HepG2 (cell line): ENCODE measurements at regions not wholly inside any gene's neighbourhood (a gene's known extent, or its start where the extent isn't known, plus 50 kb on each side); places are given as distances from the start of the nearest gene placed in this dataset.
A peak's percentile ranks its signal among the peaks of the same experiment; 100 is the strongest.
"Not testable (repeated sequence)": the region's sequence is repeated elsewhere in the genome, so short reads cannot be mapped to it uniquely, and the experiment has no call there.

Experiments
- ATAC-seq: fragments of 200-7000 bp; cut with Tn5 transposase; 3 replicates; pipeline ENCODE4 v1.9.1; 2020; ENCODE audit warnings: mild to moderate bottlenecking, moderate library complexity
- BruUV-seq: library from RNA; stranded (reverse); fragments of 400-500 nt; replicated peaks from 2 replicates; lab custom pipeline; 2021; lab: Mats Ljungman, UMichigan
- CTCF ChIA-PET: fragments of 300-600 bp; formaldehyde crosslinking; extraction: SDS; loops from one replicate; lab custom pipeline; 2021; ENCODE audit warnings: low total read pairs, inconsistent platforms, low intra/inter-chr PET ratio; lab: Yijun Ruan, JAX
- POLR2A ChIA-PET: fragments of 350-600 bp; sonication (Branson Sonifier 250); formaldehyde crosslinking; loops from one replicate; lab custom pipeline; 2020; ENCODE audit warnings: antibody characterized with exemption, inconsistent platforms; lab: Yijun Ruan, JAX
- DNase-seq: peaks from one replicate; pipeline ENCODE4 v3.0.0-alpha.2; 2015; ENCODE audit warnings: low spot score
- FAIRE-seq: peaks from 3 replicates; lab custom pipeline; 2011; peaks lifted over from hg19 to GRCh38; lab: Jason Lieb, UNC
- H2AFZ ChIP-seq: one replicate; pipeline ENCODE4 v1.6.1; 2011; ENCODE audit warnings: low read length, inconsistent platforms
- H3K27ac ChIP-seq: fragments of 300-600 bp; 3 replicates; pipeline ENCODE4 v1.8.0; 2011; ENCODE audit warnings: mixed run types, mild to moderate bottlenecking, mixed read lengths, low read length, inconsistent platforms; ENCODE audit not compliant: insufficient read depth; ENCODE audit errors: extremely low read length
- H3K27me3 ChIP-seq, 2 experiments: fragments of 200-600 bp in 1 of 2; 2 replicates in 1 of 2; 3 replicates in 1 of 2; pipeline versions ENCODE4 v1.6.0 to v1.8.0; 2011; ENCODE audit warnings: low read length in 2 of 2, mild to moderate bottlenecking in 2 of 2, moderate library complexity in 2 of 2, inconsistent platforms in 1 of 2; ENCODE audit not compliant: insufficient read depth in 2 of 2, control insufficient read depth in 1 of 2
- H3K36me3 ChIP-seq, 2 experiments: fragments of 200-600 bp in 1 of 2; replicated peaks in 1 of 2; 2 replicates in 1 of 2; 3 replicates in 1 of 2; pipeline versions ENCODE4 v1.5.1 to v1.8.0; 2011; ENCODE audit warnings: low read length in 2 of 2, inconsistent platforms in 1 of 2; ENCODE audit not compliant: insufficient read depth in 2 of 2, control insufficient read depth in 1 of 2
- H3K4me1 ChIP-seq: 2 replicates; pipeline ENCODE4 v1.5.1; 2012; ENCODE audit warnings: low read length, inconsistent platforms; ENCODE audit not compliant: insufficient read depth
- H3K4me2 ChIP-seq: 2 replicates; pipeline ENCODE4 v1.6.0; 2011; ENCODE audit warnings: low read depth, low read length, inconsistent platforms
- H3K4me3 ChIP-seq, 3 experiments: fragments of 200-600 bp in 1 of 3; sonication (generic), shearing (Covaris generic) in 1 of 3; replicated peaks in 1 of 3; 2 replicates each; pipeline ENCODE4 v1.5.1; 2011 to 2016; ENCODE audit warnings: low read length in 3 of 3, inconsistent platforms in 2 of 3, low read depth in 2 of 3, mild to moderate bottlenecking in 2 of 3, control low read depth in 1 of 3, mixed read lengths in 1 of 3; ENCODE audit not compliant: insufficient read depth in 1 of 3
- H3K79me2 ChIP-seq: one replicate; pipeline ENCODE4 v1.6.1; 2011; ENCODE audit warnings: low read length, inconsistent platforms; ENCODE audit not compliant: insufficient read depth
- H3K9ac ChIP-seq: 2 replicates; pipeline ENCODE4 v1.6.0; 2011; ENCODE audit warnings: mild to moderate bottlenecking, low read depth, low read length, inconsistent platforms; ENCODE audit not compliant: insufficient read depth
- H3K9me3 ChIP-seq: 2 replicates; pipeline ENCODE4 v1.5.1; 2012; ENCODE audit warnings: mild to moderate bottlenecking, low read length
- H4K20me1 ChIP-seq: 2 replicates; pipeline ENCODE4 v1.6.0; 2011; ENCODE audit warnings: inconsistent platforms, mild to moderate bottlenecking, low read length, moderate library complexity; ENCODE audit not compliant: insufficient read depth
- ARNT ChIP-seq: fragments of 450-650 bp; IDR thresholded peaks from 2 replicates; pipeline ENCODE4 v1.6.1; 2017
- CTCF ChIP-seq: sonication (generic); formaldehyde crosslinking; IDR thresholded peaks from 2 replicates; pipeline ENCODE4 v1.5.0; 2020; ENCODE audit warnings: mild to moderate bottlenecking, missing genetic modification reagents, moderate library complexity
- FOXA1 ChIP-seq, 2 experiments: fragments of 450-650 bp in 1 of 2; sonication (generic) in 1 of 2; formaldehyde crosslinking in 1 of 2; IDR thresholded peaks; 2 replicates each; pipeline versions ENCODE4 v1.4.0 to v1.6.1; 2016 to 2020; ENCODE audit warnings: missing genetic modification reagents in 1 of 2
- FOXP1 ChIP-seq, 2 experiments: fragments of 450-650 bp in 1 of 2; IDR thresholded peaks; 2 replicates each; pipeline ENCODE4 v1.6.1; 2017 to 2018; ENCODE audit warnings: antibody characterized with exemption in 1 of 2
- LCORL ChIP-seq, 2 experiments: fragments of 450-650 bp in 1 of 2; sonication (generic) in 1 of 2; formaldehyde crosslinking in 1 of 2; IDR thresholded peaks; 2 replicates each; pipeline versions ENCODE4 v1.5.0 to v1.6.1; 2017 to 2020; ENCODE audit warnings: antibody characterized with exemption in 1 of 2, missing genetic modification reagents in 1 of 2
- RAD21 ChIP-seq: fragments of 450-650 bp; formaldehyde crosslinking; IDR thresholded peaks from 2 replicates; pipeline ENCODE4 v1.5.0; 2020; ENCODE audit warnings: mild to moderate bottlenecking
- SMC3 ChIP-seq: IDR thresholded peaks from 2 replicates; pipeline ENCODE4 v1.6.1; 2011; ENCODE audit warnings: low read length, improper control_type of control experiment
- STAG1 ChIP-seq: sonication (generic); formaldehyde crosslinking; IDR thresholded peaks from 2 replicates; pipeline ENCODE4 v1.4.0; 2020; ENCODE audit warnings: missing genetic modification reagents
- ZNF282 ChIP-seq: fragments of 450-650 bp; IDR thresholded peaks from 2 replicates; pipeline ENCODE4 v1.6.1; 2018; ENCODE audit not compliant: partially characterized antibody
- WGBS: methylation state at CpG from one replicate; pipeline ENCODE4 v1.1.6; 2017; ENCODE audit warnings: low lambda C conversion rate; 5-methylcytosine and 5-hydroxymethylcytosine counted together
- in situ Hi-C: cut with HindIII; loops from 2 replicates; pipeline ENCODE4 v1.10.0; 2017; ENCODE audit warnings: low pct_unique_long_range_greater_than_20kb; ENCODE audit not compliant: extremely low pct_ligation_motif_present
- intact Hi-C: fragments of 100-400 bp; cut with micrococcal nuclease; formaldehyde crosslinking; loops from one replicate; pipeline ENCODE4 v1.10.0; 2022; ENCODE audit not compliant: unreplicated experiment

DNA sequence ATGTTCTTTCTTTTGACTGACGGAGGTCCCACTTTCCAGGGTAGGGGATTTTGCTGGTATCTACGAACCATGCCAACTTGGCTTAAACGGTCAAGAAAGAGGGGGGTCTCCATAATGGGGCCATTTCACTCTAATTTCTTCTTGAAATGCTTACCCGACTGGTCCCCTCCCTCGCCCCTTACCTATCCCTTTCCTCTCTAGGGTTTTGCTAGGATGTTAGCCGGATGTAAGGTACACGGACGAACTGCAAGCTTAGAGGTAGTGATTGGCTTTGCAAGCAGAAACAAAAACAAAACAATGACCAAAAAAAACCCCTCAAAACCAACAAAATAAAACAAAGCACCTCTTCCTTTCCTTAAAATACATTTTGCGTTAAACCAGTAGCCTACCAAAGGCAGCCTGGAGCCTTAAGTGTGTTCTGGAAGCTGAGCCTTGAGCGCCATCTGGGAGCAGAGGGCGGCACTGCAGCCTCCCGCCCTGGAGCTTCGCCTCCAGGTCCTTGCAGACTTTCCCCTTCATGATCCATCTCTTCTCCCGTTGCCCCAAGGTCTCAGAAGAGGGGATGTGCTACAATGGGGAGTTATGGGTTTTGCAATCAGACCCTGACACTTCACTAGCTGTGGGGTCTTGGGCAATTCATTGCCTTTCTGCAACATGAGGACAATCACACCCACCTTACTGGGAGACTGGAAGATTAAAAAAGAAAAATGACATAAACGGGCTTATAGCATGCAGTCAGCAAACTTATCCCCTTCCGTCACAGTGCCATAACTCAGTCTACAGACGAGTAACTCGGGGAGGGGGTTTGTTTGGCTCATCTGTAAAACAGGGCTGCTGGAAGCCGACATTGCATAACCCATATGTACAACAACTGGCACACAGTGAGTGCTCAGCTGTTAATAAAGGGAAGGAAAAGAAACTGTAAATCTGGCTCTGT is 125.9 kb upstream of the RRN3 start:
- H3K36me3 ChIP-seq; BruUV-seq; CTCF ChIA-PET; H3K27me3 ChIP-seq; H3K9ac ChIP-seq; H3K4me3 ChIP-seq; in situ Hi-C loops; H4K20me1 ChIP-seq; H3K4me2 ChIP-seq; H3K27ac ChIP-seq; H3K4me1 ChIP-seq; H3K79me2 ChIP-seq; POLR2A ChIA-PET; H2AFZ ChIP-seq; intact Hi-C loops; H3K9me3 ChIP-seq; TF ChIP-seq FOXA1, LCORL, FOXP1 (CRISPR knock-in tag; IDR thresholded peaks at IDR 0.05): not testable (repeated sequence)
- WGBS: 22% methylated on average over 11 of the region's 19 CpGs
- FAIRE-seq: peak; percentile 81
- ATAC-seq: peak; percentile 90
- peak; percentile 73 for TF ChIP-seq RAD21
- TF ChIP-seq ZNF282: peak; percentile 69
- TF ChIP-seq ARNT: 0 out of 2 replicates have a peak, but pooled peaks have one; percentile 45
- 0 out of 2 replicates have a peak, but pooled peaks have one; percentile 10 for TF ChIP-seq FOXA1 (IDR thresholded peaks at IDR 0.05)
- TF ChIP-seq STAG1: peak; percentile 82
- 0 out of 2 replicates have a peak, but pooled peaks have one; percentile 22 for TF ChIP-seq LCORL (IDR thresholded peaks at IDR 0.05)
- peak; percentile 68 for TF ChIP-seq CTCF
- TF ChIP-seq SMC3: peak; percentile 56
- TF ChIP-seq FOXP1 (IDR thresholded peaks at IDR 0.05): 0 out of 2 replicates have a peak, but pooled peaks have one; percentile 36
- peak; percentile 6 for DNase-seq

GRCh38 chr16:15218856-15219500 is 124.9 kb upstream of the RRN3 start:
- FAIRE-seq: not testable (repeated sequence)

More at GRCh38 chr16:15218856-15219500, 124.9 kb upstream of the RRN3 start:
- POLR2A ChIA-PET, ATAC-seq, H3K4me2 ChIP-seq, H3K4me3 ChIP-seq, H3K9me3 ChIP-seq, CTCF ChIA-PET, H3K79me2 ChIP-seq, DNase-seq, BruUV-seq, H2AFZ ChIP-seq, intact Hi-C loops, H3K9ac ChIP-seq, in situ Hi-C loops, H4K20me1 ChIP-seq, H3K27ac ChIP-seq, H3K4me1 ChIP-seq, H3K36me3 ChIP-seq, H3K27me3 ChIP-seq: not testable (repeated sequence)
- WGBS: 29% methylated on average over 8 of the region's 9 CpGs
